Stimulated activated CD4-positive, alpha-beta T cell treated with anti-CD3 and anti-CD28 coated beads, Interleukin-15, amount 100 ng/mL, for 1 hour (primary cell): ENCODE measurements at regions not wholly inside any gene's neighbourhood (a gene's known extent, or its start where the extent isn't known, plus 50 kb on each side); places are given as distances from the start of the nearest gene placed in this dataset.
A peak's percentile ranks its signal among the peaks of the same experiment; 100 is the strongest.

ENCODE experiments used
- DNase-seq, 2 donors: peaks; one replicate each; pipeline ENCODE4 v3.0.0-alpha.2; 2020; ENCODE audit warnings: low read depth in 1 of 2, low spot score in 1 of 2

DNA sequence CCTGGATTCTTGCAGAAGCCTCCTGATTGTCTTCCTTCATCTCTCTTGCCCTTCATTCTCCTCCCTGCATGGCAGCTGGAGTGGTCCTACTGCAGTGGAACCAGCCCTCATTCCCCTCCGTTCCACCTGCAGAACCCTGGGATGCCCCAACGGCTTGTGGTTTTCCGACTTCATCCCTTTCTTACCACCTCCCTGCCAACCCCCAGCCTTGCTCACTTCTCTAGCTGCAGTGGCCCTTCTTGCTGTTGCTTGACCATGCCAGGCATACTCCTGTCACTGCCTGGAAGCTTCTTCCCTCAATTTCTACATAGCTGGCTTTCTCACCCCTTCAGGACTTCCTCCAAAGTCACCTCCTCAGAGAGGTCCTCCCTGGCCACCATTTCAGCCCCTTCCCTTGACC lies 123.3 kb downstream of the BEGAIN start:
- no peak for DNase-seq

- DNase-seq, result no peak
These were observed 120.9 kb downstream of the BEGAIN start for GRCh38 chr14:100466111-100466856.

- DNase-seq, result no peak
These were observed 120.0 kb downstream of the BEGAIN start for GRCh38 chr14:100467046-100467750.

GRCh38 chr14:100467939-100468338 lies 119.3 kb downstream of the BEGAIN start:
- no peak for DNase-seq

- no peak for DNase-seq
These were observed 118.7 kb downstream of the BEGAIN start for GRCh38 chr14:100468557-100468956.

DNA sequence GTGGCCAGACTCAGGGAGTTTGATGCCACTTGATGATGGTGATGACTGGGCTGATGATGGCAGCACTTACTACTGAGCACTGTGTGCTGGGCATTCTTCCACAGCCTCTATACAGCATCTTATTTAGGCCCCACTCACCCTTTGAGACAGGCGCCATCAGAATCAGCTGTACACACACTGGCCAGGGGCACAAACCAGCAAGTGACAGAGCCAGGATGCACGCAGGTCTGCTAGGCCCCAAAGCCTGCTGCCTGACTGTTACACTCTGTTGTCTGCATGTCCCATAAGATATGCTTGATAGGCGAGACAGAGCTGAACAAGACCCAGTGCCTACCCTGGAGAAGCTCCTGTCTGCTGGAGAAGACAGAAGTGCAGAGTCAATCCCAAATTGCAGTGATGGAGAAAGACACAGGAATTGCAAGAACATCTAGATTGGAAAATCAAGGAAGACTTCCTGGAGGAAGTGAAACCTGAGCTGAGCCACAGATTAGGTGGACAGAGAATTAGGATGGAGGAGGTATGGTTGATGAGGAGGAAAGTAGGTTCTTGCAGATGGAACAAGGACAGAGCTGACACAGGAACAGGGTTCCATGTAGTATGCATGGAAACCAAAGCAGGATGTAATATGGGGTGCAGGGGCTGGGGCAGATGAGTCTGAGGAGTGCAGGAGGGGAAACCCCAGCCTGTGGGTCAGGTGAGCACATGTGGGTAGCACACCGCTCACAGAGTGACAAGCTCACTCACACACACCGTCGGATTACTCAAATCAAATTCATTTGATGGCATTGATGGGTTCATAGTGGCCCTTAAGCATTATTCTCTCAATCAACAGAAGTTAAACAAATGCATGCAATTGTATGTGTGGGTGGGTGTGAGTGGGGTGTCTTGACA lies 117.3 kb downstream of the BEGAIN start:
- DNase-seq, result no peak

- no peak for DNase-seq
These were observed 116.7 kb downstream of the BEGAIN start for GRCh38 chr14:100470523-100470897.

- DNase-seq, result no peak
These were observed 115.7 kb downstream of the BEGAIN start for GRCh38 chr14:100471441-100472093.

- DNase-seq, result no peak
These were observed 115.1 kb downstream of the BEGAIN start for GRCh38 chr14:100472094-100472455.

DNA sequence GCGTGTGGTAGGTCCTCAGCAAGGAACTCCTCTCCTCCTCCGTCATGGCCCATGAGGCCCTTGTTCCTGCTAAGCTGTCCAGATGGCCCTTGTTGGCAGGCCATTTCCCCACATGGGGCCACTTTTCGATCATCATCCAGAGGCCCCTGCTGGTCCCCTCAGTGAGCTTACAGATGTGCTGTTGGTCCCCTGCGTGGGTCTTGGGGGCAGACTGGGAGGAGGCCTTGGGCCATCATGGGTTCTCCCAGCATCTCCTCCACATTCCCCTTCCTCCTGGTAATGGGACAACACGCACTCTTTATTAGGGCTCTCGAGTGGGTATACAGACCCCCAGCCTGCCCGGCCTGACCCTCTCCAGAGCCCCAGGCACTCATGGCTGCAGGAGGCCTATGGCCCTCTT lies 114.7 kb downstream of the BEGAIN start:
- DNase-seq, result no peak

GRCh38 chr14:100473249-100473648 lies 114.0 kb downstream of the BEGAIN start:
- DNase-seq, result no peak

- DNase-seq, result no peak
These were observed 113.0 kb downstream of the BEGAIN start for GRCh38 chr14:100474196-100474595.

DNA sequence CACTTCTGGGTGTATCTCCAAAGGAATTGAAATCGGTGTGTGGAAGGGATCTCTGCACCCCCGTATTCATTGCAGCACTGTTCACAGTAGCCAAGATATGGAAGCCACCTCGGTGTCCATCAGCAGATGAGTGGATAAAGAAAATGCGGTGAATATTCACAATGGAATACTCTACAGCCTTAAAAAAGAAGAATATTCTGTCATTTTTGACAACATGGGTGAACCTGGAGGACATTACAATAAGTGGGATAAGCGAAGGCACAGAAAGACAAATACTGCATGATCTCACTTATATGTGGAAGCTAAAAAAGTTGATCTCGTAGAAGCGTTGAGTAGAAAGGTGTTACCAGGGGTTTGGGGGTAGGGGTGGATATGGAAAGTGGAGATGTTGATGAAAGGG lies 111.9 kb downstream of the BEGAIN start:
- no peak for DNase-seq

GRCh38 chr14:100476012-100476822 lies 111.0 kb downstream of the BEGAIN start:
- no peak for DNase-seq

DNA sequence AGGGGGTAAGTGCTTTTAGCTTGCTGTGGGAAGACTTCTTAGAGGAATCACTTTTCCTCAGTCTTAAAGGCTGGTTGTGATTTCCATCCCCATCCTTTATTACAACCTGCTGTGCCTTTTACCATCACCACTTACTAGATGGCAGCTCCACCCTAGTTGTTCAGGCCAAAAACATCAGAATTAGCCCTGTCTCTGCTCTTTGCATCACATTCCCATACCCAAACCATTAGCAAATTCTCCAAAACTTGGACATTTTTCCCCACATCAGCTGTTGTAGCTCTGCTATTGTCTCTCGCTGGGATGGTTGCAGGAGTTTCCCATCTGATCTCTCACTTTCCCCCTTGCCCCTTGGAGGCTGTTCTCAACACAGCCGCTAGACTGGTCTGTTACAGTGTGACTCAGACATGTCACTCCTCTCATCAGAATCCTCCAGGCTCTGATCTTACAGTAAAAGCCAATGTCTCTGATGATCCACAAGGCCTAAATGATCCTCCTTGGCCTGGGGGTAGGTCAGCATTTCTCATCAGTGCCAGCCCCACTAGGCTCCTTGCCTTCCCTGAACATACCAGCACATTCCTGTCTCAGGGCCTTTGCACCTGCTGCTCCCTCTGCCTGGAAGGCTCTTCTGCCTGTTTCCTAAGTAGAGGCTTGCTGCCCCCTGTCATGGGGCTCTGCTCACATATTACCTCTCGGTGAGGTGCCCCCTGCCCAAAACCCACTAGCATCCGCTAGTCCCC lies 102.5 kb downstream of the BEGAIN start:
- DNase-seq, result no peak

GRCh38 chr14:100486025-100486828 lies 101.0 kb downstream of the BEGAIN start:
- peak in 1 of 2 donors; percentile 28 for DNase-seq
